GM12878 (cell line): ENCODE measurements at regions not wholly inside any gene's neighbourhood (a gene's known extent, or its start where the extent isn't known, plus 50 kb on each side); places are given as distances from the start of the nearest gene placed in this dataset.

Experiments
- BHLHE40 ChIP-seq, 2 experiments: fragments of 450-650 bp in 1 of 2; IDR thresholded peaks; 2 replicates each; pipeline ENCODE4 v1.6.1; 2011 to 2017; ENCODE audit warnings: low read depth in 2 of 2, borderline replicate concordance in 1 of 2, improper control_type of control experiment in 1 of 2, low read length in 1 of 2, mild to moderate bottlenecking in 1 of 2
- CHD1 ChIP-seq: IDR thresholded peaks from 2 replicates; pipeline ENCODE4 v1.6.1; 2012; ENCODE audit warnings: low read depth, low read length, improper control_type of control experiment
- CREM ChIP-seq: IDR thresholded peaks from 2 replicates; pipeline ENCODE4 v1.6.1; 2014; ENCODE audit warnings: antibody characterized with exemption, low read depth
- HDGF ChIP-seq: fragments of 450-650 bp; IDR thresholded peaks from 2 replicates; pipeline ENCODE4 v1.6.1; 2016; ENCODE audit warnings: antibody characterized with exemption
- JUNB ChIP-seq: IDR thresholded peaks from 2 replicates; pipeline ENCODE4 v1.6.1; 2016; ENCODE audit warnings: antibody characterized with exemption, mild to moderate bottlenecking
- TAF1 ChIP-seq: IDR thresholded peaks from 2 replicates; pipeline ENCODE4 v1.6.1; 2011; ENCODE audit warnings: mild to moderate bottlenecking, low read depth, low read length, borderline replicate concordance
- TCF3 ChIP-seq: IDR thresholded peaks from 2 replicates; pipeline ENCODE4 v1.6.1; 2012; ENCODE audit warnings: low read depth, mild to moderate bottlenecking, low read length, borderline replicate concordance; ENCODE audit not compliant: insufficient read depth
- ZZZ3 ChIP-seq: IDR thresholded peaks from 2 replicates; pipeline ENCODE4 v1.6.1; 2011; ENCODE audit warnings: low read depth; ENCODE audit not compliant: control insufficient read depth, insufficient read length
- TF ChIP-seq, protein P1 (sequence below): fragments of 450-650 bp; IDR thresholded peaks from 2 replicates; pipeline ENCODE4 v1.6.1; 2017; ENCODE audit warnings: antibody characterized with exemption, mild to moderate bottlenecking, moderate library complexity
- TF ChIP-seq, protein P2 (sequence below): fragments of 450-650 bp; formaldehyde crosslinking; IDR thresholded peaks from 2 replicates; pipeline ENCODE4 v1.5.0; 2022; ENCODE audit warnings: mild to moderate bottlenecking, missing genetic modification characterization
- TF ChIP-seq, protein P3 (sequence below): IDR thresholded peaks from 2 replicates; pipeline ENCODE4 v1.6.1; 2011; ENCODE audit warnings: low read depth, low read length, improper control_type of control experiment, borderline replicate concordance

DNA sequence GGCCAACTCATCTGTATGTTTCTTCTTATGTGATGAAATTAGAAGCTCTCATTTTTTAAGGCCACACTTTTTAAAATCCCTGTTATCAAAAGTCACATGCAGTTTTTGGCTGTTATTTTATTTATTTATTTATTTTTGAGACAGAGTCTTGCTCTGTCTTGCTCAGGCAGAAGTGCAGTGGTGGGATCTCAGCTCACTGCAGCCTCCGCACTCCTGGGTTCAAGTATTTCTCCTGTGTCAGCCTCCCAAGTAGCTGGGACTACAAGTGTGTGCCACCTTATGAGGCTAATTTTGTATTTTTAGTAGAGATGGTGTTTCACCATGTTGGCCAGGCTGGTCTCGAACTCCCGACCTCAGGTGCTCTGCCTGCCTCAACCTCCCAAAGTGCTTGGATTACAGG is 1434.5 kb downstream of the LRFN5 start (continued):
- TF ChIP-seq, protein P1, sequence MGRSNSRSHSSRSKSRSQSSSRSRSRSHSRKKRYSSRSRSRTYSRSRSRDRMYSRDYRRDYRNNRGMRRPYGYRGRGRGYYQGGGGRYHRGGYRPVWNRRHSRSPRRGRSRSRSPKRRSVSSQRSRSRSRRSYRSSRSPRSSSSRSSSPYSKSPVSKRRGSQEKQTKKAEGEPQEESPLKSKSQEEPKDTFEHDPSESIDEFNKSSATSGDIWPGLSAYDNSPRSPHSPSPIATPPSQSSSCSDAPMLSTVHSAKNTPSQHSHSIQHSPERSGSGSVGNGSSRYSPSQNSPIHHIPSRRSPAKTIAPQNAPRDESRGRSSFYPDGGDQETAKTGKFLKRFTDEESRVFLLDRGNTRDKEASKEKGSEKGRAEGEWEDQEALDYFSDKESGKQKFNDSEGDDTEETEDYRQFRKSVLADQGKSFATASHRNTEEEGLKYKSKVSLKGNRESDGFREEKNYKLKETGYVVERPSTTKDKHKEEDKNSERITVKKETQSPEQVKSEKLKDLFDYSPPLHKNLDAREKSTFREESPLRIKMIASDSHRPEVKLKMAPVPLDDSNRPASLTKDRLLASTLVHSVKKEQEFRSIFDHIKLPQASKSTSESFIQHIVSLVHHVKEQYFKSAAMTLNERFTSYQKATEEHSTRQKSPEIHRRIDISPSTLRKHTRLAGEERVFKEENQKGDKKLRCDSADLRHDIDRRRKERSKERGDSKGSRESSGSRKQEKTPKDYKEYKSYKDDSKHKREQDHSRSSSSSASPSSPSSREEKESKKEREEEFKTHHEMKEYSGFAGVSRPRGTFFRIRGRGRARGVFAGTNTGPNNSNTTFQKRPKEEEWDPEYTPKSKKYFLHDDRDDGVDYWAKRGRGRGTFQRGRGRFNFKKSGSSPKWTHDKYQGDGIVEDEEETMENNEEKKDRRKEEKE: no peak
- TF ChIP-seq, protein P2, sequence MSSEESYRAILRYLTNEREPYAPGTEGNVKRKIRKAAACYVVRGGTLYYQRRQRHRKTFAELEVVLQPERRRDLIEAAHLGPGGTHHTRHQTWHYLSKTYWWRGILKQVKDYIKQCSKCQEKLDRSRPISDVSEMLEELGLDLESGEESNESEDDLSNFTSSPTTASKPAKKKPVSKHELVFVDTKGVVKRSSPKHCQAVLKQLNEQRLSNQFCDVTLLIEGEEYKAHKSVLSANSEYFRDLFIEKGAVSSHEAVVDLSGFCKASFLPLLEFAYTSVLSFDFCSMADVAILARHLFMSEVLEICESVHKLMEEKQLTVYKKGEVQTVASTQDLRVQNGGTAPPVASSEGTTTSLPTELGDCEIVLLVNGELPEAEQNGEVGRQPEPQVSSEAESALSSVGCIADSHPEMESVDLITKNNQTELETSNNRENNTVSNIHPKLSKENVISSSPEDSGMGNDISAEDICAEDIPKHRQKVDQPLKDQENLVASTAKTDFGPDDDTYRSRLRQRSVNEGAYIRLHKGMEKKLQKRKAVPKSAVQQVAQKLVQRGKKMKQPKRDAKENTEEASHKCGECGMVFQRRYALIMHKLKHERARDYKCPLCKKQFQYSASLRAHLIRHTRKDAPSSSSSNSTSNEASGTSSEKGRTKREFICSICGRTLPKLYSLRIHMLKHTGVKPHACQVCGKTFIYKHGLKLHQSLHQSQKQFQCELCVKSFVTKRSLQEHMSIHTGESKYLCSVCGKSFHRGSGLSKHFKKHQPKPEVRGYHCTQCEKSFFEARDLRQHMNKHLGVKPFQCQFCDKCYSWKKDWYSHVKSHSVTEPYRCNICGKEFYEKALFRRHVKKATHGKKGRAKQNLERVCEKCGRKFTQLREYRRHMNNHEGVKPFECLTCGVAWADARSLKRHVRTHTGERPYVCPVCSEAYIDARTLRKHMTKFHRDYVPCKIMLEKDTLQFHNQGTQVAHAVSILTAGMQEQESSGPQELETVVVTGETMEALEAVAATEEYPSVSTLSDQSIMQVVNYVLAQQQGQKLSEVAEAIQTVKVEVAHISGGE (CRISPR knock-in tag): no peak
- no peak for TF ChIP-seq TCF3
- no peak for TF ChIP-seq CHD1
- no peak for TF ChIP-seq TAF1
- TF ChIP-seq ZZZ3: no peak
- no peak for TF ChIP-seq JUNB
- TF ChIP-seq HDGF: no peak
- TF ChIP-seq CREM: no peak
- TF ChIP-seq BHLHE40 (IDR thresholded peaks at IDR 0.05; ENCODE audit: borderline replicate concordance in 1 of 2, low read depth in 2 of 2, low read length in 1 of 2): no peak
- TF ChIP-seq, protein P3, sequence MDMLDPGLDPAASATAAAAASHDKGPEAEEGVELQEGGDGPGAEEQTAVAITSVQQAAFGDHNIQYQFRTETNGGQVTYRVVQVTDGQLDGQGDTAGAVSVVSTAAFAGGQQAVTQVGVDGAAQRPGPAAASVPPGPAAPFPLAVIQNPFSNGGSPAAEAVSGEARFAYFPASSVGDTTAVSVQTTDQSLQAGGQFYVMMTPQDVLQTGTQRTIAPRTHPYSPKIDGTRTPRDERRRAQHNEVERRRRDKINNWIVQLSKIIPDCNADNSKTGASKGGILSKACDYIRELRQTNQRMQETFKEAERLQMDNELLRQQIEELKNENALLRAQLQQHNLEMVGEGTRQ: no peak
